WTC11 (cell line): ENCODE measurements at regions not wholly inside any gene's neighbourhood (a gene's known extent, or its start where the extent isn't known, plus 50 kb on each side); places are given as distances from the start of the nearest gene placed in this dataset.
"Not testable (repeated sequence)": the region's sequence is repeated elsewhere in the genome, so short reads cannot be mapped to it uniquely, and the experiment has no call there.

Experiments used
- ATAC-seq: fragments of 200-7000 bp; cut with Tn5 transposase; 2 replicates; pipeline ENCODE4 v1.10.0; 2021; ENCODE audit warnings: mild to moderate bottlenecking, moderate library complexity
- CTCF ChIA-PET: fragments of 300-600 bp; sonication (Branson Sonifier 250); formaldehyde crosslinking; loops from one replicate; lab custom pipeline; 2021; ENCODE audit warnings: antibody characterized with exemption; lab: Charles Lee
- POLR2A ChIA-PET: fragments of 350-600 bp; sonication (Branson Sonifier 250); formaldehyde crosslinking; loops from one replicate; lab custom pipeline; 2021; ENCODE audit warnings: antibody characterized with exemption; lab: Charles Lee
- DNase-seq: peaks from one replicate; pipeline ENCODE4 v3.0.0; 2021; ENCODE audit warnings: low spot score
- H3K27ac Mint-ChIP-seq: 2 replicates; pipeline ENCODE4 v1.8.0; 2021; ENCODE audit warnings: mixed read lengths
- H3K27me3 Mint-ChIP-seq: 2 replicates; pipeline ENCODE4 v1.8.0; 2021; ENCODE audit warnings: low read depth, mild to moderate bottlenecking, moderate library complexity, mixed read lengths
- H3K36me3 Mint-ChIP-seq: 2 replicates; pipeline ENCODE4 v1.8.0; 2021; ENCODE audit warnings: mixed read lengths
- H3K4me1 Mint-ChIP-seq: 2 replicates; pipeline ENCODE4 v1.8.0; 2022; ENCODE audit warnings: mixed read lengths
- H3K4me3 Mint-ChIP-seq: 2 replicates; pipeline ENCODE4 v1.8.0; 2021; ENCODE audit warnings: mild to moderate bottlenecking, moderate library complexity, mixed read lengths
- H3K9me3 Mint-ChIP-seq: 2 replicates; pipeline ENCODE4 v1.8.0; 2021; ENCODE audit warnings: mixed read lengths
- AR ChIP-seq: fragments of 250-450 bp; sonication (Bioruptor Pico); IDR thresholded peaks from 2 replicates; pipeline ENCODE4 v1.9.0; 2021; ENCODE audit warnings: mild to moderate bottlenecking
- ATF6 ChIP-seq: sonication (generic); formaldehyde crosslinking; IDR thresholded peaks from 2 replicates; pipeline ENCODE4 v1.8.1; 2023; ENCODE audit warnings: mild to moderate bottlenecking, missing genetic modification reagents
- CBFB ChIP-seq: sonication (generic); formaldehyde crosslinking; IDR thresholded peaks from 2 replicates; pipeline ENCODE4 v1.8.1; 2022; ENCODE audit warnings: mild to moderate bottlenecking, low read depth, missing genetic modification reagents
- CREB1 ChIP-seq: sonication (generic); formaldehyde crosslinking; IDR thresholded peaks from 2 replicates; pipeline ENCODE4 v1.8.0; 2023; ENCODE audit warnings: mild to moderate bottlenecking, missing genetic modification reagents
- CREM ChIP-seq: sonication (generic); formaldehyde crosslinking; IDR thresholded peaks from 2 replicates; pipeline ENCODE4 v1.8.1; 2022; ENCODE audit warnings: mild to moderate bottlenecking, missing genetic modification reagents, moderate library complexity
- E2F4 ChIP-seq: sonication (generic); formaldehyde crosslinking; IDR thresholded peaks from 2 replicates; pipeline ENCODE4 v1.8.1; 2022; ENCODE audit warnings: low read depth, mild to moderate bottlenecking, moderate library complexity, missing genetic modification reagents, borderline replicate concordance
- ELF4 ChIP-seq: sonication (generic); formaldehyde crosslinking; IDR thresholded peaks from 2 replicates; pipeline ENCODE4 v1.8.1; 2022; ENCODE audit warnings: low read depth, mild to moderate bottlenecking, moderate library complexity, missing genetic modification reagents
- FOXJ3 ChIP-seq: sonication (generic); formaldehyde crosslinking; IDR thresholded peaks from 2 replicates; pipeline ENCODE4 v1.9.0; 2021; ENCODE audit warnings: missing genetic modification reagents, mild to moderate bottlenecking, borderline replicate concordance
- MXD4 ChIP-seq: fragments of 250-450 bp; sonication (Bioruptor Pico); IDR thresholded peaks from 2 replicates; pipeline ENCODE4 v1.8.0; 2021; ENCODE audit warnings: mild to moderate bottlenecking, moderate library complexity, borderline replicate concordance
- NR2C2 ChIP-seq: sonication (generic); formaldehyde crosslinking; IDR thresholded peaks from 2 replicates; pipeline ENCODE4 v1.8.0; 2022; ENCODE audit warnings: mild to moderate bottlenecking, missing genetic modification reagents
- RELA ChIP-seq: sonication (generic); formaldehyde crosslinking; IDR thresholded peaks from 2 replicates; pipeline ENCODE4 v1.8.1; 2022; ENCODE audit warnings: missing genetic modification reagents, mild to moderate bottlenecking, borderline replicate concordance
- SMAD4 ChIP-seq: sonication (generic); formaldehyde crosslinking; IDR thresholded peaks from 2 replicates; pipeline ENCODE4 v1.8.0; 2022; ENCODE audit warnings: mild to moderate bottlenecking, missing genetic modification reagents
- SOX15 ChIP-seq: fragments of 250-450 bp; sonication (Bioruptor Pico); IDR thresholded peaks from 2 replicates; pipeline ENCODE4 v1.9.0; 2021; ENCODE audit warnings: mild to moderate bottlenecking
- TCF7 ChIP-seq: sonication (generic); formaldehyde crosslinking; IDR thresholded peaks from 2 replicates; pipeline ENCODE4 v1.8.0; 2022; ENCODE audit warnings: mild to moderate bottlenecking, low read depth, missing genetic modification reagents, moderate library complexity
- USF1 ChIP-seq: sonication (generic); formaldehyde crosslinking; IDR thresholded peaks from 2 replicates; pipeline ENCODE4 v1.8.0; 2022; ENCODE audit warnings: mild to moderate bottlenecking, missing genetic modification reagents
- ZNF138 ChIP-seq: sonication (generic); formaldehyde crosslinking; conservative IDR thresholded peaks from 2 replicates; pipeline ENCODE4 v1.8.1; 2022; ENCODE audit warnings: mild to moderate bottlenecking, moderate library complexity, missing genetic modification reagents
- ZNF232 ChIP-seq: sonication (generic); formaldehyde crosslinking; IDR thresholded peaks from 2 replicates; pipeline ENCODE4 v1.8.0; 2022; ENCODE audit warnings: mild to moderate bottlenecking, missing genetic modification reagents
- ZNF263 ChIP-seq: sonication (generic); formaldehyde crosslinking; IDR thresholded peaks from 2 replicates; pipeline ENCODE4 v1.8.1; 2022; ENCODE audit warnings: low read depth, mild to moderate bottlenecking, moderate library complexity, missing genetic modification reagents
- ZNF317 ChIP-seq: sonication (generic); formaldehyde crosslinking; IDR thresholded peaks from 2 replicates; pipeline ENCODE4 v1.8.1; 2023; ENCODE audit warnings: low read depth, mild to moderate bottlenecking, moderate library complexity, missing genetic modification reagents, borderline replicate concordance
- ZNF425 ChIP-seq: fragments of 250-450 bp; sonication (Bioruptor Pico); conservative IDR thresholded peaks from 2 replicates; pipeline ENCODE4 v1.9.0; 2021; ENCODE audit warnings: mild to moderate bottlenecking
- ZNF671 ChIP-seq: fragments of 250-450 bp; sonication (Bioruptor Pico); IDR thresholded peaks from 2 replicates; pipeline ENCODE4 v1.8.0; 2021; ENCODE audit warnings: mild to moderate bottlenecking

GRCh38 chr14:45641541-45641940, 388.5 kb upstream of the MIS18BP1 start (continued):
- TF ChIP-seq ATF6 (no peak), ZNF138 (no peak), ZNF232 (CRISPR knock-in tag) (no peak), CREM (CRISPR knock-in tag) (no peak), RELA (CRISPR knock-in tag) (no peak)

GRCh38 chr14:45634651-45635441, 381.8 kb upstream of the MIS18BP1 start:
- H3K4me3 Mint-ChIP-seq, DNase-seq, ATAC-seq, H3K27ac Mint-ChIP-seq, H3K4me1 Mint-ChIP-seq, H3K27me3 Mint-ChIP-seq, CTCF ChIA-PET, POLR2A ChIA-PET: not testable (repeated sequence)
- H3K9me3 Mint-ChIP-seq, result peaks cover 45% of the 10 kb centered on the region
- peaks cover 25% of the 10 kb centered on the region for H3K36me3 Mint-ChIP-seq

GRCh38 chr14:45633220-45633984, 380.4 kb upstream of the MIS18BP1 start:
- Mint-ChIP-seq H3K4me3 (no peak overlapping the region), H3K36me3 (peaks cover 23% of the 10 kb centered on the region), H3K4me1 (no peaks in the 10 kb centered on the region), H3K27ac (no peak overlapping the region), H3K27me3 (no peaks in the 10 kb centered on the region), H3K9me3 (peaks cover 42% of the 10 kb centered on the region)
- no peak for TF ChIP-seq SMAD4
- CTCF ChIA-PET, result no interaction called here
- POLR2A ChIA-PET, result no interaction called here
- no peak for DNase-seq
- ATAC-seq, result no peak

GRCh38 chr14:45621731-45622130, 368.7 kb upstream of the MIS18BP1 start:
- no peak for ATAC-seq
- Mint-ChIP-seq H3K4me3 (no peak overlapping the region), H3K27me3 (no peaks in the 10 kb centered on the region; the same call in 1 of the 2 replicates), H3K36me3 (no peaks in the 10 kb centered on the region), H3K9me3 (peaks cover 30% of the 10 kb centered on the region), H3K27ac (no peak overlapping the region), H3K4me1 (no peaks in the 10 kb centered on the region)
- DNase-seq, result no peak
- ChIA-PET POLR2A (no interaction called here), CTCF (no interaction called here)
- no peak for TF ChIP-seq AR (CRISPR knock-in tag)
- TF ChIP-seq CREB1 (CRISPR knock-in tag), result no peak
- TF ChIP-seq ZNF138, result no peak
- no peak for TF ChIP-seq SOX15
- TF ChIP-seq ZNF425 (CRISPR knock-in tag), result no peak
- TF ChIP-seq TCF7 (CRISPR knock-in tag), result no peak
- TF ChIP-seq ZNF317, result no peak
- no peak for TF ChIP-seq MXD4 (CRISPR knock-in tag)
- no peak for TF ChIP-seq CBFB
- TF ChIP-seq FOXJ3, result no peak
- TF ChIP-seq ZNF671, result no peak
- no peak for TF ChIP-seq ZNF263 (CRISPR knock-in tag)
- TF ChIP-seq ELF4, result no peak
- TF ChIP-seq NR2C2 (CRISPR knock-in tag), result no peak
- no peak for TF ChIP-seq E2F4
- TF ChIP-seq USF1 (CRISPR knock-in tag), result no peak
